HG03571 (cell line): ENCODE measurements at regions not wholly inside any gene's neighbourhood (a gene's known extent, or its start where the extent isn't known, plus 50 kb on each side); places are given as distances from the start of the nearest gene placed in this dataset.

Experiments
- ATAC-seq: cut with Tn5 transposase; IDR thresholded peaks from one replicate; pipeline ENCODE4 v1.9.1; 2021; ENCODE audit not compliant: unreplicated experiment

- no peak for ATAC-seq
Observed at GRCh38 chr13:107141767-107142166, 573.8 kb upstream of the ARGLU1 start.

DNA sequence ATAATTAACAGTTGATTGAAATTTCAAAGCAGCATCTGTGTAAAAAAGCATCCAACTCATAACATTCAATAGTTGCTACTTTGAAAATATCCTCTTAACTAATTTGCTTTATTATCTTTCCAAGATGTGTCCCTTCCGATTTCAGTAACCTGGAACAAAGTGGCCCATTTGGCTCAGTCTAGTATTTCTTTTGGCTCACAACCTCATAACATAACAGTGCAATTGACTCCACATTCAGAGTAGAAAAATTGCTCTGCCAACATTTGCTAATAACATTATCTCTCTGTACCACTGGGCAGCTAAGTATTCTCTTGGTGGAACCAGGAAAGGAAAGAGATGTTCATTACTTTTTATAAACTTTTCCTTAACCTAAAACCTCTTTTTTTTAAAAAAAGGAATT is 571.1 kb upstream of the ARGLU1 start:
- ATAC-seq, result no peak

DNA sequence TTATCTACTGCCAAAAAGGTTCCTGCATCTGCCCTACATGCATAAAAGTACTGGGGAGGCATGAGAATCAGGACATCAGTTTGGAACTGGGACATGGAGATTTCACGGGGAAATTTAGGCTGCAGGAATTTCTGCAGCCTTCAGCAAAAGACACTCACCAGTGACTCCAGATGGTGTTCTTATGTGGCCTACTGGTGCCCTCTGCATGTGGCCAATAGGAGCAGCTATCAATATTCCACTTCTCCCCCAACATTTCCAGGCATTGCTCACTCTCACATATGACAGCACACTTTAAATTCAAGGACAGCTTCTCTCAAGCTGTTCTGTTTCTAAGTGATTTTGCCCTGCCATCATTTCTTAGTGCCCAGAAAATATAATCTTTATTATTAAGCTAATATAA is 570.5 kb upstream of the ARGLU1 start:
- no peak for ATAC-seq

DNA sequence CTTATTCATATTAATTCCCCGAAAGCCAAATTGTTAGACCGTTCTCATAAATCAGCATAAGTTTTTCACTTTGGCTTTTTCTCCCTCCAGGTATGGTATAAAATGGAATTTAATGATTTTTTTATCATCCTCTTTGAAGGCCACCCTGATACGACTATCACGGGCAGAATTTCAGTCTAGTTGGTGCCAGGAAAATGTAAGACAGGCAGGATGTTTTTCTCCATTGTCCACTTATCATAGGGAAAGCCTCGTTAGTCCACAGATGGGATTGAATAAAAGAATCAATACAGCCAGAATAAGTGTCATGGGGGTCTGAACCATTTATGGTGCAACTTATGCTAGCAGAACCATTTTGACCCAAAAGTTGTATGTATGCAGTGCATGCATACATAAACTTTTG is 566.0 kb upstream of the ARGLU1 start:
- ATAC-seq, result no peak

GRCh38 chr13:107130566-107130965 is 562.6 kb upstream of the ARGLU1 start:
- no peak for ATAC-seq

- ATAC-seq, result no peak
Observed at GRCh38 chr13:107124730-107125129, 556.8 kb upstream of the ARGLU1 start.

DNA sequence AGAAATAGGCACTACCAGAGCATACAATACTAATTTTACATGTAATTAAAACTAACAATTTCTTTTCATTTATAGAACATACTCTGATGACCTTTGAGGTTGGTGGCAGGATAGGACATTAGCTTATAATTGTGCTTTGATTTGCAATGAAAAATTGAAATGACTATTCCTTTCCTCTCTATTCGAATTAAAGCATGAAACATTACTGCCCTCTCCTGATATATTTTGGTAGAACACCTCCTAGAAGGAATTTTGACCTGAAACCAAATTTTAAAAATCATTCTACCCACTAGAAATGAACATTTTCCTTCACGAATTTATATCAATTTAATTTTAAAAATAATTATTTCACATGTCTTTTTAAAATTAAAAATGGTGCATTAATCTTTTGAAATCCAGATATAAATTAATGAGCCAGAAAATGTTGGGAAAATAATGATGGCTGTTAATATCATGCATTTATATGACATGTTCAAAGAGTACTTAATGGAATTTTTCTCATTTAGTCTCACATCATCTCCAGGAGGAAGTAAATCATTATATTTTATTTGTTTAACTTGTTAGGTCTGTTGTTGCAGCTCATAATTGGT is 556.3 kb upstream of the ARGLU1 start:
- no peak for ATAC-seq

GRCh38 chr13:107121793-107122192 is 553.9 kb upstream of the ARGLU1 start:
- no peak for ATAC-seq

DNA sequence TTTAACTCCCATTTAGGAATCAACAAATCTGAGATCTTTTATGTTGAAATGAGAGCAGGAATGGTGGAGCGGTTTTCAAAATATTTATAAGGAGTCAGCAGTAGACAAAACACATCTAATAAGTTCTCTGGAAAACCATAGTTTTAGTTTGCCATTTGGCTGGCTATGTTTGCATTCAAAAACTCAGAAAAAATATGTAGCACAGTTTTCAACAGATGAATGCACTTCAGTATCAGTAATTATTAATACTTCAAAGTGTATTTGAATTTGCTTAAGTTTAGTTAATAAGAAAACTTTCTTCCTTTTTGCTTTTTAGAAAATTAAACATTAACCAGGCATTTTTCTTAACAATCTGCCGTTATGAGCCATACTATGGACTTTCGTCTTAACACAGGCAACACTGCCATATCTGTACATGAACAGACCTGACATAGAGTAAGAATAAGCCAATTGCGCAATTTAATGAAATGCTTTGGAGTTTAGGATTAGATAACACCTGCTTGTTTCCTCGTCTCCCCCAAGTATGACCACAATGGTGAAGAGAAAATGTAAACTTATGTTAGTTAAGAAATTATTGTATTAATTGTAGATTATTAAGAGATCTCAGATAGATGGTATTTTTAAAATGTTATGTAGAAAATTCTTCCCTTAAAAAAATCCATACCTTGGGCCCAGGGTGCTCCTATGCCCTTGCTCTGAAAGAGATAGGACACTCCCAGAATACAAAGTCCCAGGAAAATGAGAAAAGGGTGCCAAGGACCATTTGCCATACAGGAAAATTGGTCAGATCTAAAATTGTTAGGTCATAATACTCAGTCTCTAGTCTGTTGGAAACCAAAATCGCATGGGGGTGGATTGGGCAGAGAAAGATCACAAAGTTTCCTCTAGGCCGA is 552.3 kb upstream of the ARGLU1 start:
- no peak for ATAC-seq

DNA sequence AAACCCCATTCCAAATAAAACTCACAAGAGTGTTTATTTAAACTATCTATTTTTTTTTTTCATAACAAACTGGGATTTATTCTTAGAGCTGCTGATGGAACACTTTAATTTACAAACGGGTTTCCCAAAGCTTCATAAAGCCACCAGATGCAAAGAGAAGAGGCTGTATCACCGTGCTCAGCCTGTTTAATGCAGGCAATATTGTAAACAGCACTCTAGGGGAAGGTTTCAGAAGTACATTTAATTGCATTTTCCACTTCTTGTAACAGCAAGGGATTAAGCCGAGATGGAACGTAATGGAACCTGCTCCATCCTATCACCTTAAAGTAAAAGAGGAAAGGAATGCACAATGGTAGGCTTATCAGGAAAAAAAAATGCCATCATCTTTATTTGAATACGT is 550.6 kb upstream of the ARGLU1 start:
- ATAC-seq, result no peak

DNA sequence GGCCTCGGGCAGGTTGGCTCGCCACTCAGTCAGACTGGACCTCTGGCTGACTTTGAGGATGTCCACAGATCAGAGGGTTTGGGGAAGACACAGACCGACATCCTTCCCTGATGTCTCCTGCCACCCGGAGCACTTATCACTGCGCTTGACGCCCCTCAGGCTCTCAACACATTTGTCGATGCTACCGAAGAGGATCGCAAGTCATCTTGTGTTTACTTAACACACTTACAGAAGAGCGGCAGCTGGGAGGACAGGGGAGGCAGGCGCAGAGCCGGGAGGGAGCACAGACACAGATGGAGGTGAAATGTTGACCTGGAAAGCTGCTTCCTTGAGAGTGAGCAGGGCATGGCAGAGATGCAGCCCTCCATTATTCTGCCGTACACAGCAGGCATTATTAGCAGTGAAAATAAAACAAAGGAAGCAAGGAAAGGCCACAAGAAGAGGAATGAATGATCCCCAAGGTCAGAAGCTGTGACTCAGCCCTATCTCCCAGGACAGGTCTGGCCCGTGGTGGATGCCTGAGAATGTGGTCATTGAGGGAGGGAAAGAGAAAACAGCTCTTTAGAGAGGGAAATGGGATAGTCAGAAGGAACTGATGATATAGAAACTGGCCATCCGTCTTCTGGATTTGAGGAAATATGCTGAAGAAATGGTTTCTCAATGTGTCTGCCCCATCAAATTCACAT is 549.5 kb upstream of the ARGLU1 start:
- no peak for ATAC-seq

- no peak for ATAC-seq
Observed at GRCh38 chr13:107113387-107113786, 545.5 kb upstream of the ARGLU1 start.

- no peak for ATAC-seq
Observed at GRCh38 chr13:107111248-107111647, 543.3 kb upstream of the ARGLU1 start.

GRCh38 chr13:107104631-107105030 is 536.7 kb upstream of the ARGLU1 start:
- ATAC-seq, result no peak

- no peak for ATAC-seq
Observed at GRCh38 chr13:107102676-107103075, 534.7 kb upstream of the ARGLU1 start.

- ATAC-seq, result no peak
Observed at GRCh38 chr13:107099661-107100060, 531.7 kb upstream of the ARGLU1 start.

DNA sequence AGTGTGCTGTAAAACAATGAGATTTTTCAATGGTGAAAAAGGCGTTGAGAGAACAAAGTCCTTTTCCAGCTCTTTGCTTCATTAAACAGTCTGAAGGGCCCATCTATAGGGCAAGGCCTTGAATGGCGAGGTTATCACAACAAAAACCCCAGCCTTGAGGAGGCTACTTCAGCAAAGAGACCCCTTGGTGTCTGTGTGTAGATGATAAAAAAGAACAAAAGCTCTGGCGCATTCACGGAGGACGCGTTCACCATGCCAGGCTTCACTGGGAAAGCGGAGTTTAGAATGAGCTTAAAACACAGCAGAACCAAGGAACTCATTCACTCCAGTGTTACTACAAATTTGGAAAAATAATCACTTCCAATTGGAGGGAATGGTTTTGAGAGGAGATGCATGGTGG is 530.0 kb upstream of the ARGLU1 start:
- no peak for ATAC-seq

- ATAC-seq, result no peak
Observed at GRCh38 chr13:107095876-107096275, 527.9 kb upstream of the ARGLU1 start.

GRCh38 chr13:107091861-107092260 is 523.9 kb upstream of the ARGLU1 start:
- no peak for ATAC-seq

GRCh38 chr13:107091428-107091827 is 523.5 kb upstream of the ARGLU1 start:
- no peak for ATAC-seq

DNA sequence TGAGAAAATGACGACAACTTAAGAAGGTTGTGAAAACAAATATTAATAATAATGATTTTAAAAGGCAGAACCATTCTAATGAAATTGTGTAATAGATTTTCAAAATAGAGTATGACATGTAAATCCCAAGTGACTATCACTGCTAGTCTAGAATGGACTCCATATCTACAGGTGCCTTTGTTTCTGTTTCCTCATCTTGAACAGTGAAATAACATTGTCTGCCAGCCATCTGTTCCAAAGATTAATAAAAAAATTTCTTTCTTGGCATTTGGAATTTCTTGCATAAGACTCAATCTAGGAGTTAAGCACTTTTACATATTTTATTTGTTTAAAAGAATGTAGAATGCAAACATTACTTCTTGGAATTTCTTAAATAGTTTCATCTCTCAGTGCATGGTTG is 520.1 kb upstream of the ARGLU1 start:
- no peak for ATAC-seq

- ATAC-seq, result no peak
Observed at GRCh38 chr13:107079423-107080049, 511.6 kb upstream of the ARGLU1 start.
